Esophagus muscularis mucosa (tissue), 2 donors: ENCODE measurements at regions not wholly inside any gene's neighbourhood (a gene's known extent, or its start where the extent isn't known, plus 50 kb on each side); places are given as distances from the start of the nearest gene placed in this dataset.

Experiments
- POLR2A ChIP-seq: fragments of 450-650 bp; IDR thresholded peaks from one replicate; pipeline ENCODE4 v1.6.1; 2017; ENCODE audit warnings: antibody characterized with exemption, moderate library complexity, mild to moderate bottlenecking, low read depth
- POLR2AphosphoS5 ChIP-seq, 2 donors: sonication (generic); formaldehyde crosslinking; IDR thresholded peaks; one replicate each; pipeline ENCODE4 v1.6.1; 2017; ENCODE audit warnings: antibody characterized with exemption in 2 of 2

DNA sequence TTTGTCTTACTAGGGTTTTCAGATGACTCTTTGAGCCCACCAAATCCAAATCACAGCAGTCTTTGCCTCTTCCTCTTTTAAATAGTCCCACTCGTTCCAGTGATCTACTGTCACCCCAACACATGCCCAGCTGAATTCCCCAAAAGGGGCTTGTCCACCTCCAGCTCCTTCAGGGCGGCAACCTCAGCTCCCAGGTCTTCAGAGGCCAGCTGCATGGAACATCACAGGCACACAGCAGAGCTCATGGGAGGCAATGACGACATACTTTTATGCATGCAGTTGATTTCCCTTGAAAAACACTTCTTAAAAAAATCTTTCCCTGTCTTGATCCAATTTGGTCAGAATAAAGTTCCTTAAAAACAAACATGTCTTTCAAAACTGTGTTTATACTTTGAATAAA, 244.3 kb upstream of the NR2F2 start:
- TF ChIP-seq POLR2AphosphoS5 (IDR thresholded peaks at IDR 0.05) (no peak), POLR2A (no peak)
